Heart left ventricle (tissue), 16 donors: ENCODE measurements at regions not wholly inside any gene's neighbourhood (a gene's known extent, or its start where the extent isn't known, plus 50 kb on each side); places are given as distances from the start of the nearest gene placed in this dataset.

Source experiments
- ATAC-seq, 4 donors: fragments of 200-7000 bp; cut with Tn5 transposase; one replicate each; pipeline ENCODE4 v1.9.1; 2020 to 2022; ENCODE audit warnings: moderate library complexity in 4 of 4, mild to moderate bottlenecking in 3 of 4, moderate number of reproducible peaks in 1 of 4
- DNase-seq, 5 donors: peaks; one replicate each; pipeline ENCODE4 v3.0.0-alpha.2; 2020
- H3K27ac ChIP-seq, 12 donors: fragments of 200-600 bp; sonication (generic) in 4 of 12; one replicate each; pipeline versions ENCODE4 v1.5.0 to v1.8.0; 2016 to 2022; ENCODE audit warnings: mild to moderate bottlenecking in 2 of 12
- H3K27me3 ChIP-seq, 9 donors: fragments of 200-600 bp; sonication (generic) in 2 of 9; one replicate each; pipeline versions ENCODE4 v1.5.1 to v1.8.0; 2016 to 2022; ENCODE audit warnings: mild to moderate bottlenecking in 3 of 9
- H3K36me3 ChIP-seq, 9 donors: fragments of 200-600 bp; sonication (generic) in 2 of 9; one replicate each; pipeline versions ENCODE4 v1.5.0 to v1.8.0; 2018 to 2022; ENCODE audit warnings: mild to moderate bottlenecking in 2 of 9
- H3K4me1 ChIP-seq, 12 donors: fragments of 200-600 bp; sonication (generic) in 4 of 12; one replicate each; pipeline versions ENCODE4 v1.5.0 to v1.8.0; 2016 to 2022; ENCODE audit warnings: mild to moderate bottlenecking in 3 of 12
- H3K4me3 ChIP-seq, 12 donors: fragments of 200-600 bp; sonication (generic) in 4 of 12; one replicate each; pipeline versions ENCODE4 v1.5.0 to v1.8.0; 2017 to 2022; ENCODE audit warnings: mild to moderate bottlenecking in 9 of 12, moderate library complexity in 4 of 12
- H3K9me3 ChIP-seq, 12 donors: fragments of 200-600 bp; sonication (generic) in 4 of 12; one replicate each; pipeline versions ENCODE4 v1.5.0 to v1.8.0; 2016 to 2022; ENCODE audit warnings: mild to moderate bottlenecking in 1 of 12
- CTCF ChIP-seq, 12 donors: fragments of 200-600 bp; sonication (generic) in 4 of 12; IDR thresholded peaks; one replicate each; pipeline versions ENCODE4 v1.5.0 to v1.8.0; 2018 to 2022; ENCODE audit warnings: antibody characterized with exemption in 12 of 12, mild to moderate bottlenecking in 5 of 12
- POLR2A ChIP-seq, 2 donors: fragments of 450-650 bp; IDR thresholded peaks; one replicate each; pipeline ENCODE4 v1.6.1; 2017; ENCODE audit warnings: antibody characterized with exemption in 2 of 2, mild to moderate bottlenecking in 2 of 2, moderate library complexity in 2 of 2
- WGBS, 4 donors: extraction: QIAGEN DNeasy Blood & Tissue Kit in 2 of 4; methylation state at CpG; one replicate each; pipeline versions ENCODE4 v1.1.5 to v1.1.7; 2013 to 2018; 5-methylcytosine and 5-hydroxymethylcytosine counted together
- intact Hi-C, 10 donors: fragments of 100-400 bp; cut with DNase I; formaldehyde crosslinking; loops; one replicate each; pipeline versions ENCODE4 v1.11.1 to v1.14.2; 2022
- donor health status: ischemic (EF 13 %, LVEDD 7.1; RV severe dilation, severe dysfunction).
- donor health status: healthy with polysubstance abuse.
- donor health status: DM: no; HTN: yes; CAD: no.
- donor health status: DM: no; HTN: no; CAD: no.
- donor health status: ischemic (EF 25% LVEDD 6.9; RV normal size, moderate dysfunction).
- donor health status: ischemic (EF 25% LVEDD 5.7; RV mildly dilated, moderate dysfunction).
- donor health status: healthy.
- donor health status: DM: yes; HTN: yes; CAD: no.
- donor health status: ischemic (EF 35%, LVEDD 5.7; RV mildly dilated, moderate dysfunction).
- donor health status: nonischemic (EF 11% LVEDD 7.7; RV severe dilation, severe dysfunction).
- donor health status: DM: yes; HTN: yes; CAD: no.
- donor health status: PGD.
- donor health status: ischemic (EF 29% LVEDD 5.4; RV normal size, mild dysfunction).
- donor health status: nonischemic (EF 23%, LVEDD 6.1; RV moderate dilation, normal function).

DNA sequence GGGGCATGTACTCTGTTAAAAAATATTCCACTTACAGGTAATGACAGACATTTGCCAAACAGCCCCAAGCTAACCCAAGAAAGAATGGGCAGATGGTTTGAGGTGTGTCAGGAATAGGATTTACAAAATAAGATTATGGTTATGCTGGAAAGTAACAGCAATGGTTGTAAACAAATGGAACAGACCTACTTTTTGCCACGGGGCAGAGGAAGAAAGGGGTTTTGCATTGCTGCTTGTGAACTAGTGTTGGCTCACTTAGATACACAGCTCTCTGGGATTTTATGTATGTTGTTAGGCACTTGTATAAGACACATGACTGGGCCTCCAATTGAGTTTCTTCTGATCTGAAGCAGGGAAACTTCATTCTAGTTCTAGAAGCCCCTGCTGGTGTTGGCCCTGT lies 191.5 kb upstream of the GDNF start:
- intact Hi-C loops, result loop anchor here in 1 of 10 donors (10.0 kb wide), 1 partner anchor 153 kb away; no protein-coding TSS in a partner anchor
- Histone ChIP-seq H3K36me3 (no peaks in the 10 kb centered on the region), H3K4me1 (no peaks in the 10 kb centered on the region), H3K27me3 (no peaks in the 10 kb centered on the region), H3K9me3 (no peaks in the 10 kb centered on the region), H3K27ac (no peak overlapping the region), H3K4me3 (no peak overlapping the region)
- DNase-seq (no peak), ATAC-seq (no peak)
- TF ChIP-seq POLR2A (IDR thresholded peaks at IDR 0.05), result no peak
- TF ChIP-seq CTCF (IDR thresholded peaks at IDR 0.05), result no peak
- WGBS, 4 donors, result 74 to 83% (median 76%) methylated on average over 1 of the region's 1 CpG

DNA sequence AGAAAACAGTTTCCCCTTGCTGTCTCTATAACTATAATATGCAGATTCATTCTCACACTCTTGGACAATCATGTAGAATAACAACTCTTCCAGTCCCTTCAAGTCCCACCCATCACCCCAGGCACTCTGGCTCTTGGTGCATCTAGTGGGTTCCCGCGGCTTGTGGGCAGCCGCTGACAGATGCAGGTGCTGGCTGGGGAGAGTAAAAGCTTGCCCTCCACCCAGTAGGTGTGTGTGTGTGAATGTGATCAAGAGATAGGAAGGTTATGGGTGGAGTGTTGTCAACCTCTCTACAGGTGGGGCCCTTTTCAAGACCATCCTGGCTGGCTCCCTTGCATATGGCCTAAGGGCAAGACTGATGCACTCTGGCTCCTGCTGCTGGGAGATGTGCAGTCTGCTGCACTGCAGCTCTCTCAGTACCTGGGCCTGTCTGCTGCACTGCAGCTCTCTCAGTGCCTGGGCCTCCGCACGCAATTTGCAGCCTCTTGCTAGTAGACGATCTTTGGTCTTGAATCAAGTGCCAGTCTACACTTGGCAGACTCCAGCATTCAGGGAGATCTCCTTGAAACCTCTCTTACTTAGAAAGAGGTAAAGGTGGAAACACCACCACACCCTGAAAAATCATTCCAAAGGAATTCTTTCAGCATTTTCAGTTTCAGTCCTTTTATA lies 189.7 kb upstream of the GDNF start:
- DNase-seq (no peak), ATAC-seq (no peak)
- intact Hi-C loops, result loop anchor here in 1 of 10 donors (10.0 kb wide), 1 partner anchor 155 kb away; no protein-coding TSS in a partner anchor
- no peak overlapping the region for H3K4me3 ChIP-seq
- TF ChIP-seq POLR2A (IDR thresholded peaks at IDR 0.05), result no peak
- no peak for TF ChIP-seq CTCF (IDR thresholded peaks at IDR 0.05)
- 94 to 99% (median 96%) methylated on average over 6 of the region's 6 CpGs for WGBS, 4 donors
- H3K27me3 ChIP-seq, result no peaks in the 10 kb centered on the region
- no peaks in the 10 kb centered on the region for H3K36me3 ChIP-seq
- no peaks in the 10 kb centered on the region for H3K4me1 ChIP-seq
- no peaks in the 10 kb centered on the region for H3K9me3 ChIP-seq
- H3K27ac ChIP-seq, result no peak overlapping the region

GRCh38 chr5:38023799-38024198 lies 184.0 kb upstream of the GDNF start:
- H3K4me1 ChIP-seq, result no peaks in the 10 kb centered on the region
- intact Hi-C loops, result no loop called here
- no peak overlapping the region for H3K4me3 ChIP-seq
- H3K9me3 ChIP-seq, result no peaks in the 10 kb centered on the region
- ATAC-seq, result no peak
- DNase-seq, result no peak
- 58 to 73% (median 66%) methylated on average over 4 of the region's 4 CpGs for WGBS, 4 donors
- TF ChIP-seq CTCF (IDR thresholded peaks at IDR 0.05) (peak in 1 of 12 donors; percentile 9), POLR2A (IDR thresholded peaks at IDR 0.05) (no peak)
- no peaks in the 10 kb centered on the region for H3K36me3 ChIP-seq
- no peak overlapping the region for H3K27ac ChIP-seq
- no peaks in the 10 kb centered on the region for H3K27me3 ChIP-seq

- no peak for TF ChIP-seq POLR2A (IDR thresholded peaks at IDR 0.05)
- no peak for TF ChIP-seq CTCF (IDR thresholded peaks at IDR 0.05)
- no peak for ATAC-seq
These were observed 183.5 kb upstream of the GDNF start for GRCh38 chr5:38023371-38023770.

More at GRCh38 chr5:38023371-38023770, 183.5 kb upstream of the GDNF start:
- H3K36me3 ChIP-seq, result no peaks in the 10 kb centered on the region
- no peaks in the 10 kb centered on the region for H3K9me3 ChIP-seq
- H3K4me1 ChIP-seq, result no peaks in the 10 kb centered on the region
- no peak for DNase-seq
- H3K27me3 ChIP-seq, result no peaks in the 10 kb centered on the region
- H3K4me3 ChIP-seq, result no peak overlapping the region
- 73 to 87% (median 76%) methylated on average over 4 of the region's 4 CpGs for WGBS, 4 donors
- intact Hi-C loops, result no loop called here
- H3K27ac ChIP-seq, result no peak overlapping the region
